ENCODE measurements at regions not wholly inside any gene's neighbourhood (a gene's known extent, or its start where the extent isn't known, plus 50 kb on each side); places are given as distances from the start of the nearest gene placed in this dataset.

DNA sequence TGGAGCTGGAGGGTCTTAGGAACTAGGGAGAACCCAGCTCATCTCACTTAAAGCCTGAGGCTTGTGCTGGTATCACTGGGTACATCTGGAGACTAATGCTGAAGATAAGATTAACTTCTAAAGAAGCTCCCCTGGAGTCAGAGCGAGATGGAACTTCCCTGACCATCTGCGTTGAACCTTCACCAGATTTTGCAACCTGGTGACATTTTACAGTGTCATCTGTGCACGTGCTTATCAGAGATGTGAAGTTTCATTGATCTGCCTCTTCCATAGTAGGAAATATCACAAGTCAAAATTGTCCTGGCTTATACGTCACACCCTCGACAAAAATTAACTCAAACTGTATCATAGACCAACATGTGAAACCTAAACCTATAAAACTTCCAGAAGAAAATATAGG is 395.5 kb downstream of the SHQ1 start:
- Histone ChIP-seq H3K9me2 (replicated peaks; ENCODE audit: insufficient read depth) (no peaks in the 10 kb centered on the region), H4K20me1 (ENCODE audit: insufficient read depth, poor library complexity, severe bottlenecking) (no peaks in the 10 kb centered on the region), H3K4me1 (ENCODE audit: insufficient read depth) (no peaks in the 10 kb centered on the region), H3K27me3 (no peaks in the 10 kb centered on the region), H3K9me3 (ENCODE audit: low read depth) (no peaks in the 10 kb centered on the region), H3K79me2 (no peaks in the 10 kb centered on the region), H3K36me3 (replicated peaks; ENCODE audit: insufficient read depth, low read depth) (no peaks in the 10 kb centered on the region), H3K27ac (peak overlapping the region; percentile 7), H3K4me2 (no peak overlapping the region), H3K4me3 (no peak overlapping the region), H2AFZ (no peak overlapping the region)
- 42% methylated on average over 5 of the region's 5 CpGs for WGBS (ENCODE audit: low lambda C conversion rate, missing lambda C conversion rate)
- DNase-seq (ENCODE audit: low spot score): peak; percentile 23
- TF ChIP-seq, protein P1, sequence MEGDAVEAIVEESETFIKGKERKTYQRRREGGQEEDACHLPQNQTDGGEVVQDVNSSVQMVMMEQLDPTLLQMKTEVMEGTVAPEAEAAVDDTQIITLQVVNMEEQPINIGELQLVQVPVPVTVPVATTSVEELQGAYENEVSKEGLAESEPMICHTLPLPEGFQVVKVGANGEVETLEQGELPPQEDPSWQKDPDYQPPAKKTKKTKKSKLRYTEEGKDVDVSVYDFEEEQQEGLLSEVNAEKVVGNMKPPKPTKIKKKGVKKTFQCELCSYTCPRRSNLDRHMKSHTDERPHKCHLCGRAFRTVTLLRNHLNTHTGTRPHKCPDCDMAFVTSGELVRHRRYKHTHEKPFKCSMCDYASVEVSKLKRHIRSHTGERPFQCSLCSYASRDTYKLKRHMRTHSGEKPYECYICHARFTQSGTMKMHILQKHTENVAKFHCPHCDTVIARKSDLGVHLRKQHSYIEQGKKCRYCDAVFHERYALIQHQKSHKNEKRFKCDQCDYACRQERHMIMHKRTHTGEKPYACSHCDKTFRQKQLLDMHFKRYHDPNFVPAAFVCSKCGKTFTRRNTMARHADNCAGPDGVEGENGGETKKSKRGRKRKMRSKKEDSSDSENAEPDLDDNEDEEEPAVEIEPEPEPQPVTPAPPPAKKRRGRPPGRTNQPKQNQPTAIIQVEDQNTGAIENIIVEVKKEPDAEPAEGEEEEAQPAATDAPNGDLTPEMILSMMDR (IDR thresholded peaks at IDR 0.05; ENCODE audit: poor library complexity): no peak
- no peak for TF ChIP-seq EZH2 (IDR thresholded peaks at IDR 0.05; ENCODE audit: borderline replicate concordance)
- no peak for TF ChIP-seq EZH2phosphoT487 (IDR thresholded peaks at IDR 0.05; ENCODE audit: low read depth, severe bottlenecking, unreplicated experiment)

DNA sequence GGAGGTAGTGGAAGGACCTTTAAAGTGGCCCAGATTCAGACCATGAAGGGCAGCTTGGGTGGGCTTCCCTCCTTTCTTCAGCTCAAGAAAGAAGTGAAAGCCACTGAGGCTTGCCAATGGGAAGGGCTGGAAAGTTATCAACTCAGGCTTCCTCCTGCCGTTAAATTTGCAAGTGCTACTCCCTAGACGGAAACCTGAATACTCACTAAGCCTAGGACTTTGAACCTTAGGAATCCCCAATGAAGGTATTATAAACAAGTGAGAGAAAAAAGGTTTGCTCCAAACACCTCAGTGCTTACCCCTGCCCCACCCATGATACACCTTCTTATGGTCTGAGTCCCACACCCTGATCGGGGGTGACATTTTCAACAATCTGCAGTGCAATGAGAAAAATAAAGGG is 396.4 kb downstream of the SHQ1 start:
- peak; percentile 13 for DNase-seq (ENCODE audit: low spot score)

DNA sequence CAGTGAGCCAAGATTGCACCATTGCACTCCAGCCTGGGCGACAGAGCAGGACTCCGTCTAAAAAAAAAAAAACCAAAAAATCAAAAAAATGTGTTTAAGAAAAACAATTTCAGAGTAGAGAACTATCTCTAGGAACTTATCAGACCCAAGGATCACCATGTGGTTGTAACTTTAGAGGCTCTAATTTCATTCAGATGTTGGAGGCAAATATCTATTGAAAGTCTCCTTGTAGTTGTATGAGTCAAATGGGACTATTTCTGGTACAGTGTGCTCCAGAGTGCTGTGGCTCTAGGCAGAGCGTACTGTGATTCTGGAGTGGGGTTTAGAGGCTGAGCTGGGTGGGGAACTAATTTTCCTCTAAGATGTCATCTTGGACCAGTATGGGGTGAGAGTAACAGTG is 398.7 kb downstream of the SHQ1 start:
- Histone ChIP-seq H3K27ac (no peak overlapping the region), H3K4me3 (no peak overlapping the region), H3K36me3 (replicated peaks; ENCODE audit: insufficient read depth, low read depth) (no peaks in the 10 kb centered on the region), H3K4me1 (ENCODE audit: insufficient read depth) (peaks cover 5% of the 10 kb centered on the region), H3K9me3 (ENCODE audit: low read depth) (no peaks in the 10 kb centered on the region), H3K79me2 (peaks cover 22% of the 10 kb centered on the region), H3K4me2 (no peak overlapping the region), H2AFZ (no peak overlapping the region), H3K9me2 (replicated peaks; ENCODE audit: insufficient read depth) (no peaks in the 10 kb centered on the region), H3K27me3 (no peaks in the 10 kb centered on the region), H4K20me1 (ENCODE audit: insufficient read depth, poor library complexity, severe bottlenecking) (peaks cover 21% of the 10 kb centered on the region)
- 87% methylated on average over 3 of the region's 3 CpGs for WGBS (ENCODE audit: low lambda C conversion rate, missing lambda C conversion rate)
- TF ChIP-seq, protein P1 (IDR thresholded peaks at IDR 0.05; ENCODE audit: poor library complexity): no peak
- no peak for TF ChIP-seq EZH2 (IDR thresholded peaks at IDR 0.05; ENCODE audit: borderline replicate concordance)
- TF ChIP-seq EZH2phosphoT487 (IDR thresholded peaks at IDR 0.05; ENCODE audit: low read depth, severe bottlenecking, unreplicated experiment): no peak
- DNase-seq (ENCODE audit: low spot score): no peak

More for the DNA sequence above, 396.4 kb downstream of the SHQ1 start:
- WGBS (ENCODE audit: low lambda C conversion rate, missing lambda C conversion rate): 69% methylated on average over 3 of the region's 3 CpGs
- peak overlapping the region; percentile 7 for H3K27ac ChIP-seq
- no peaks in the 10 kb centered on the region for H3K79me2 ChIP-seq
- H3K4me1 ChIP-seq (ENCODE audit: insufficient read depth): peaks cover 4% of the 10 kb centered on the region
- no peak overlapping the region for H3K4me3 ChIP-seq
- H3K9me3 ChIP-seq (ENCODE audit: low read depth): no peaks in the 10 kb centered on the region
- H2AFZ ChIP-seq: no peak overlapping the region
- TF ChIP-seq EZH2 (IDR thresholded peaks at IDR 0.05; ENCODE audit: borderline replicate concordance) (no peak), EZH2phosphoT487 (IDR thresholded peaks at IDR 0.05; ENCODE audit: low read depth, severe bottlenecking, unreplicated experiment) (no peak)
- TF ChIP-seq, protein P1 (IDR thresholded peaks at IDR 0.05; ENCODE audit: poor library complexity): no peak
- peak overlapping the region; percentile 39 for H3K4me2 ChIP-seq
- H3K27me3 ChIP-seq: no peaks in the 10 kb centered on the region
- H3K36me3 ChIP-seq (replicated peaks; ENCODE audit: insufficient read depth, low read depth): no peaks in the 10 kb centered on the region
- H4K20me1 ChIP-seq (ENCODE audit: insufficient read depth, poor library complexity, severe bottlenecking): no peaks in the 10 kb centered on the region
- no peaks in the 10 kb centered on the region for H3K9me2 ChIP-seq (replicated peaks; ENCODE audit: insufficient read depth)

DNA sequence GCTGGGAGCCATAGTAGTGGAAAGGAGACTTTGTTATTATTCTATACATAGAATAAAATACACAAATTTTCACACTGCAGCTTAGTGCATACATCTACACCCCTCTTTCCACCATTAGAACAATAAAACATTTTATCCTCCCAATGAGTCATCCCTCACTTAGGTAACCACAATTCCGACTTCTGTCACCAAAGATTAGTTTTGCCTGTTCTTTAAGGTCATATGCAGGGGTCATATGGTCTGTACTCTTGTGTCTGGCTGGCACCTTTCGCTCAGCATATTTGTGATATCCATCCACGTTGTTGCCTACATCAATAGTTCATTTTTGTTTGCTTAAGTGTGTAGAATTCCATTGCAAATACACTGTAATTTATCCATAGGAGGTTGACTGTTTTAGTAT is 399.4 kb downstream of the SHQ1 start:
- H3K79me2 ChIP-seq: peaks cover 29% of the 10 kb centered on the region
- no peaks in the 10 kb centered on the region for H3K9me2 ChIP-seq (replicated peaks; ENCODE audit: insufficient read depth)
- H3K4me3 ChIP-seq: no peak overlapping the region
- WGBS (ENCODE audit: low lambda C conversion rate, missing lambda C conversion rate): 74% methylated on average over 3 of the region's 3 CpGs
- no peak overlapping the region for H3K4me2 ChIP-seq
- H3K27ac ChIP-seq: no peak overlapping the region
- no peaks in the 10 kb centered on the region for H3K36me3 ChIP-seq (replicated peaks; ENCODE audit: insufficient read depth, low read depth)
- H2AFZ ChIP-seq: no peak overlapping the region
- TF ChIP-seq, protein P1 (IDR thresholded peaks at IDR 0.05; ENCODE audit: poor library complexity): no peak
- no peak for TF ChIP-seq EZH2phosphoT487 (IDR thresholded peaks at IDR 0.05; ENCODE audit: low read depth, severe bottlenecking, unreplicated experiment)
- TF ChIP-seq EZH2 (IDR thresholded peaks at IDR 0.05; ENCODE audit: borderline replicate concordance): no peak
- H3K27me3 ChIP-seq: no peaks in the 10 kb centered on the region
- DNase-seq (ENCODE audit: low spot score): no peak
- H4K20me1 ChIP-seq (ENCODE audit: insufficient read depth, poor library complexity, severe bottlenecking): peaks cover 28% of the 10 kb centered on the region
- no peaks in the 10 kb centered on the region for H3K9me3 ChIP-seq (ENCODE audit: low read depth)
- peaks cover 12% of the 10 kb centered on the region for H3K4me1 ChIP-seq (ENCODE audit: insufficient read depth)

All from hepatocyte (in vitro differentiated cells).